ENCODE measurements at regions not wholly inside any gene's neighbourhood (a gene's known extent, or its start where the extent isn't known, plus 50 kb on each side); places are given as distances from the start of the nearest gene placed in this dataset.
"Not testable (repeated sequence)": the region's sequence is repeated elsewhere in the genome, so short reads cannot be mapped to it uniquely, and the experiment has no call there.

DNA sequence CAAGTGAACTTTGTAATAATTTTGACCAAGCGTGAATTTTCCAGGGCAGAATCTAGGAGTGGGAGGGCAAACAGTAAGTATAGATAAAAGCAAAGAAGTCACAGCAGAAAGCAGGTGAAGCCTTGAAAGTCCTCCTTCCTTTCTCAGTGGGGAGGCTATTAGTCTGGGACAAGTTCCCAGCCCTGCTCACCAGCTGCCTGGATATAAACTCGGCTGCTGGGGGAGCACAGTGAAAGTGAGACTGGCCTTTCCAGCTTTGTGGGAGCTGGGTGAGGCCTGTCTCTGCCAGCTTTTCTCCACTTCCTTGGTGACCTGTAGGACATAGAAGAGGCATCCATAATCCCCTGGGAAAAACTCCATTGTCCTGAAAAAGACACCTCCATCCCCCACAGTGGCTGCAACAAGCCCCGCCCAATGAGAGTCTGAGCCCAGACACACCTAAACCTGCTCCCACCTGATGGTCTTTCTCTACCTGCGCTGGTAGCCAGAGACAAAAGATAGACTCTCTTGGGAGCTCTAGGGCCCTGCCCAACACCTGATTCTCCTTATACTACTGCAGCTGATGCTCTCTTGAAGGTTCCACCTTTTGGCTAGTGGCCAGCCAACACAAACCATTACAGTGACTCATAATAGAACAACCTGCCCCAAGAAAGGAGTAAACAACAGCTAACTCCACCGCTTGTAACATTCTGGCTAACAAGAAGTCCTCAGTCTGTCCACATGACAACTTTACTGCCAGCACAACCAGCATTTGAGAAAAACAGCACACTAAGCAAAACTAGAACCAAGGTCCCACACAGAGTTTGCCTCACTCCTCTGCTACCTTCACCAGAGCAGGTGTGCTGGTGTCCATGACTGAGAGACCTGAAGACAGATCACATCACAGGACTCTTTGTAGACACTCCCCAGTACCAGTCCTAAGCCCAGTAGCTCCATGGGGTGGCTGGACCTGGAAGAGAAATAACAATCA, 252.2 kb upstream of the SLITRK6 start:
- DNase-seq: no peak

DNA sequence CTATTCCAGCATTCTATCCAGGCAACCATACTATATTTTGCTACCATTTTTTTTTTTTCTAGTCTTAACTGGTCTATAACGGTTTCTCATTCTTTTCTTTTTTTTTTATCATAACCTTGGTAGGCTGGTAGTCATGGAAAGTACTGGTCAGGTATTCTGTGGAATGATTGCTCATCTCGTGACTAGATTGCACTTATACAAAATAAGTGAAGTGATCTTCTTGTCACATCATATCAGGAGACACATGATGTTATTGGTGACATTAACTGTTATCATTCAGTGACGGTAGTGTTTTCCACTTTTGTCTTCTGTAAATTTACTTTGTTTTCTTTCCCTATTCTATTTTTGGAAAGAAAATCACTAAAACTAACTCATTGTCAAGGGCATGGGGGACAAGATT, 239.3 kb upstream of the SLITRK6 start:
- DNase-seq: no peak

DNA sequence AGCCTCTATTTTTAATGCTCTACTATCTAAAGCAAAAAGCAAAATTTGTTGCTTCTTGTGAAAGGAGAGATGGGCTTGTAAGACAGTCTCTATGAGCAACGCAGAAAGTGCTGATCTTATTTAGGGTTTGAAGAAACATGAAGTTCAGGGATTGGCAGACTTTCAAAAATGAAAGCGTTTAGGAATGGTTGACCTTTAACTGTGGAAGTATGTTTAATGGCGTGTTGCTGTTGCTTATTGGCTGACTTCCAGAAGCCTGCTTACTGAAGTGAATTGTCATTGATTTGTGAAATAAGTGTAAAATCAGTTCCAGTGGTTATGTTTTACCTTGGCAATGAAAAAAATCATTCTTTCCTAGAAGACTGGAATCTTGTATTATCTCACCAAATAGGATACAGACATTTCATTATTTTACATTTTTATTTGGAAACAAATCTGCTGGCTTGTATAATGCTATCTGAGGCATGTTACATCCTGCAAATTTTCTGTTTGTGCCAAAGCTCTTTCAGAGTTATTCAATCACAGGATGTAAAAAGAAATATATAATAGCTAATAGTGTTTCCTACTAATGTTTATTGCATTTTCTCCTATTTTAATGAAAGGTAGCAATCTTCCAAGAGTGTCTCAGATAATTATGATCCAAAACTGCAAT, 221.3 kb upstream of the SLITRK6 start:
- DNase-seq: peak; percentile 58 to 90 (median 80)

GRCh38 chr13:86006317-86006716, 207.1 kb upstream of the SLITRK6 start:
- DNase-seq: no peak

DNA sequence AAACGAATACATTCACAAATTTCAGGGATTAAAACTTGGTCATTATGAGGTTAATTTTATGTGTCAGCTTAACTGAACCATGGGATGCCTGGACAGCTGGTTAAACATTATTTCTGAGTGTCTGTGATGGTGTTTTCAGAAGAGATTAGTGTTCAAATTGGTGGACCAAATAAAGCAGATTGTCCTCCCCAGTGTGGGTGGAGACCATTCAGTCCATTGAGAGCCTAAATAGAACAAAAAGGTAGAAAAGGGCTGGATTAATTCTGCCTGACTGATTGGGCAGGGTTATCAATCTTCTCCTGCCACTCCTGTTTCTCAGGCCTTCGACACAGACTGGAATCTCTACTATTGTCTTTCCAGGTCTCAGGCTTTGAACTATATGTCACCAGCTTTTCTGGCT, 203.8 kb upstream of the SLITRK6 start:
- no peak for DNase-seq

DNA sequence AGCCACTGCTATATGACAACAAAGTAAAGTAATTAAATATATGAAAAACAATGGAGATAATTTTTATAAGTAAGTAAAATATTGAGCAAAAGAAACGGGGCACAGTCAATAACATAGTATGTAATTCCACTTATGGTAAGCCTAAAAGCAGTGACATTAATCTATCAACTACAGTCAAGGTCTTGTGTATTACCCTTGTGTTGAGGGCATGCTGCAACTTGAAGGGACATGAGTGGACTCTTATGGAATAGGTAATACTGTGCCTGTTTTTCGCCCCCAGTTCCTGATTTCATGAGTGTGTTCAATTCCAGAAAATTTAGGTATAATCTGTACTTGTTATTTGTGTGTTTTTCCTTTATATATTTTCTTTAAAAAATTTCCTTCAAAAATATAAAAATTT, 201.3 kb upstream of the SLITRK6 start:
- no peak for DNase-seq

GRCh38 chr13:85997587-85997986, 198.4 kb upstream of the SLITRK6 start:
- no peak for DNase-seq

- no peak for DNase-seq
Measured at GRCh38 chr13:85995788-85996418, 196.7 kb upstream of the SLITRK6 start.

- DNase-seq: no peak
Measured at GRCh38 chr13:85993567-85993966, 194.3 kb upstream of the SLITRK6 start.

DNA sequence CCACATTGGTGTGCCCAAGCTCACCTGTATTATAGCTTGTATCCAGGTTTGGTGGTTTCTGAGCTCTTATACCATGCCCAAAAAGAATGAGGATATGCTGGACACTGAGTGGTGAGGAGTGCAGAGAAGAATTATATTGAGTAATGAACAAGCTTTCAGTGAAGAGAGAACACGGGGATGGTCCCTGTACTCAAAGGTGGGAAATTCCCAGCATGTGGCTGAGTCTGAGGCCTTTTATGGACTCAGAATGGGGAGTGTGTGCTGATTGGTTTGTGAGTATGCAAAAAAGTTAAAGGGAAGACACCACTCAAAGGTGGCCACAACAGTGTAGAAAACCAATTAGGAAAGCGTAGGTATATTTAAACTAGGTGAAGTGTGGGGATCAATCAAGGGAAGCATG, 191.2 kb upstream of the SLITRK6 start:
- DNase-seq: no peak

DNA sequence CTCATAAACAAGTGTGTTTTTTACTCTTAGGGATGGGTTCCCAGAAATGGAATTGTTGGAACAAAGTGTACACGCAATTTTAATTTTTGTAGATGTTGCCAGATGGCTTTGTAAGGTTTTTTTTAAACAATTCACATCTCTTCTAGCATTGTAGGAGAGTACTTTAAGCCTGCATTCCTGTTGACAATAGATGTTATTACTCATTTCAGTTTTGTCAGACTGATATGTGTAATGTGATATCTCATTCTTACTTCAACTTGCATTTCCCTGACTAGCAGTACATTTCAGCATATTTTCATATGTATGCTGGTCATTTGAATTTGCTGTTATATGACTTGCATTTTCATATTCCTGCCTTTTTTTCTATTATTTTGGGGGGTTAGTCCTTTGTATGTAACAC, 186.6 kb upstream of the SLITRK6 start:
- DNase-seq: peak in 2 of 3 donors; percentile 1 to 11

DNA sequence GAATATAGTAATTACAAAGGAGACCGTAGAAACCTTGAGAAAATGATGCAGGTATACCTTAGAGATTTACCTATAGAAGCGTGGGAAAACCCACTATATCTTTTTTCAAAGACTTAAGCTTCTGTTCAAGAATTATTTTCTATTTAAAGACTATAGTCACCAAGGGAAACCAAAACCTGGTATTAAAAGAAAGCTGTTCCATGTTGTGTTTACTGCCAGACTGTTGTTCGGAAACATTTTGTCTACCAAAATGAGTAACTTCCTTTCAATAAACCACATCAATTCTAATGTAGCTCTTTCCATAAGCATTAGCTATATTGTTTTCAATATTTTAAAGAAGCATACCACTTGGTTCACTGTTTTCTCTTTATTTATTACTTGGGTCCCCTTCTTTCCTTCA, 182.9 kb upstream of the SLITRK6 start:
- DNase-seq: no peak

DNA sequence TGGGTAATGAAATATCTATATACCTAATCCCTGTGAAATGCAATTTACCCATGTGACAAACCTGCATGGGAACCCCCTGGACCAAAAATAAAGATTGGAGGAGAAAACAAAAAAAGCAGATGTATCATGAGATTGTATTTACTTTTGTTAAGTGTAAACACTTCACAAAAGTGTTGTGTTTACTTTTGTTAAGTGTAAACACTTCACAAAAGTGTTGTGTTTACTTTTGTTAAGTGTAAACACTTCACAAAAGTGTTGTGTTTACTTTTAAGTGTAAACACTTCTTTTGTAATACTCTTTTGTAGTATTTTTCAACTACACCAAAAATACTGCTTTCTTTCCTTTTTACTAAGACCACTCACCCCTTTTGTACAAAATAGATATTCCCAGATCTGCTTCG, 181.2 kb upstream of the SLITRK6 start:
- not testable (repeated sequence) for DNase-seq

DNA sequence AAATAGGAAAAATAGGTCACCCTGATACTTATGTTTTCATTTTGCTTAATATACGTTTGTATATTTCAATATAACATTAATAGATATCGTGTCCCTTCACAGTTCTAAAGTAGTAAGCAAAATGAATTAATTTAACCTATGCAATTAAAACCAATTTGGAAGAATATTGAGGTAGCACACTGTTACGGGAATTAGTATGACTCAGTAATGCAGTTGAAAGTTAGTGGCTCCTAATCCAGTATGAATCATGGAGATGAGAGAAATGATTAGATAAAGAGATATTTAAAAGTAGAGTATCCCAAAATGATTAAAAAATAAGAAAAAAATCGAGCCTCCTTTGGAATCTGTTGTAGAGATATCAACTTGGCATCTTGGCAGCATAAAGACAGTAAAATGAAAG, 177.0 kb upstream of the SLITRK6 start:
- no peak for DNase-seq

- DNase-seq: no peak
Measured at GRCh38 chr13:85974608-85975366, 175.6 kb upstream of the SLITRK6 start.

GRCh38 chr13:85970727-85971126, 171.5 kb upstream of the SLITRK6 start:
- peak in 2 of 3 donors; percentile 4 to 13 for DNase-seq

DNA sequence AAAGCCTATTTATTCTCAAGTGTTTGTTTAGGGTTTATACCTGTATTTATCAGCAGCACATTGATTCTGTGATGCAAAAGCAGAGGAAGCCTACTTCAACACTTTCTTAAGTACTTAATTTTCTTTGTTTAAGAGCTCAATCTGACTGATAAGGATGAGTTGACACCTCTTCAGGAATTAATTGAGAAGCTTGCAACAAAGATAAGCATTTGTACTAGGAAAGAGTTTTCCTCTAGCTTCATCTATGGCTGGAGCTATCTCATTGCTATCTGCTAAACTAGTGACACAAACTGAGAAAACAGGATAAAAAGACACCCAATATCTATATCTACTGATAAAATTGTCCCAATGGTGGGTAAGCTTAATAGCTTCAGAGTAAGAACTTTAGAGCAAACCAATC, 170.1 kb upstream of the SLITRK6 start:
- no peak for DNase-seq

DNA sequence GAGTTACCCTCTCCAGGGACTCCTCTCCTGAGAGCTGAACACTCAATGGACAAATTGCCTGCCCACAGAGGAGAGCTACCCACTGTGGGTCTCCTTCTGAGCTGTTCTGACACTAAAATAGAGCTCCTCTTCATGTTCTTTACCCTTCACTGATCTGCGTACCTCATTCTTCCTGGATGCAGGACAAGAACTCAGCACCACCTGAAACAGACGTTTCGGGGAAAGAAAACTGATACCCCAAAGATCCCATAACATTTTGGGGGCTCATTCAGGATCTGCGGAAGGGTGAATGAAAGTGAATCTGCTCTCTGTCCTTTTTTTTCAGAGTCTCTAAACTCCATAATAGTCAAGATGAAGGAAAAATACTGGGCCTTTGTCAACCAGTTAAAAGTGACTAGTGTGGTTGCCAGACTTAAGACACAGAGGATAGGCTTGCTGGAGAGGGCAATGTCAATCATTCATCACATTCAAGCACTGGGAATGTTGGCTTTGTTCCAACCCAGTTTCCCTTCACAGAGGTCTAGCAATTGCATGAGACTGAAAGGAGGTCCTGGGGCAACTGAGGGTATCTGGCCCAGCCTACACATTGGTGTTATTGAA, 136.7 kb upstream of the SLITRK6 start:
- DNase-seq: no peak

- no peak for DNase-seq
Measured at GRCh38 chr13:85930108-85930507, 130.9 kb upstream of the SLITRK6 start.

DNA sequence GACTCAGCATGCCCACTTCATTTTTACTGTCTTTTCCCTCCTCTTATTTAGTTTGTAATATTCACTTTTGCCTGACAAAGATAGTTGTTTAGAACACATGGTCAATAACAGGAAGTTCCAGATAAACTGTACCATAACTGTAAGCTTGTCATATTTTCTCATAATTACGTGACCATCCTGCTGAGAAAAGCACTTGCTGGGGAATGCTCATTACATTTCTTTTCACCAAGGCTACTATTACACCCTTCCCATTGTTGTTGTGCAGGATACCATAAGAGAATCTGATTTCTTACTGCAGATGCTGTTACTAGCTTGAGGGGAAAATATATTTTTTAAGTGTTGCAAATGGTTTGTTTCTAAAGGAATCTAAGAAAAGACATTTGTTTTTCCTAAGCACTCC, 111.7 kb upstream of the SLITRK6 start:
- no peak for DNase-seq

DNA sequence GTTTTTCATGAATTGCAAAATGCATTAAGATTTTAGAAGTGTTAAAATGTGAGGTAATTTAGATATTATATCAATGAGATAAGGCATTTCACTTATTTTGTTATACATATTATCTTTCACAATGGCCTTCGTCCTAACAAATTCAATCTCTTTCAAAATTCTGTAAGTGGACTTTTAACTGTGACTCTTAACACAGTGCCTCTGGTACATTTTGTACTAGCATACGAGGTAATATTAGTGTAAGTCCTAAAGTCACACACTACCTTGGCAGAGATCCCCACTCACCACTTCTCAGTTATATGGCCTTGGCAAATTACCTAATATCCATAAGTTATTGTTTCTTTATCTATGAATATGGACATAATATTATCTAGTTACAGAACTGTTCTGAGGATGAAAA, 101.3 kb upstream of the SLITRK6 start:
- DNase-seq: no peak
